GM12878 (cell line): ENCODE measurements at regions not wholly inside any gene's neighbourhood (a gene's known extent, or its start where the extent isn't known, plus 50 kb on each side); places are given as distances from the start of the nearest gene placed in this dataset.
A peak's percentile ranks its signal among the peaks of the same experiment; 100 is the strongest.

Experiments
- ATAC-seq: fragments of 200-7000 bp; cut with Tn5 transposase; 3 replicates; pipeline ENCODE4 v1.9.1; 2020; ENCODE audit warnings: mild to moderate bottlenecking, moderate library complexity
- BruUV-seq: library from RNA; stranded (reverse); fragments of 400-500 nt; replicated peaks from 2 replicates; lab custom pipeline; 2021; lab: Mats Ljungman, UMichigan
- CTCF ChIA-PET: fragments of 300-600 bp; sonication (Branson Sonifier 250); formaldehyde crosslinking; extraction: SDS; loops from one replicate; lab custom pipeline; 2021; ENCODE audit warnings: inconsistent platforms; lab: Yijun Ruan, JAX
- POLR2A ChIA-PET: fragments of 350-600 bp; formaldehyde crosslinking; extraction: SDS; loops from one replicate; lab custom pipeline; 2021; ENCODE audit warnings: inconsistent platforms; lab: Charles Lee
- RAD21 ChIA-PET: fragments of 300-600 bp; sonication (Branson Sonifier 250); formaldehyde crosslinking; loops from one replicate; lab custom pipeline; 2023; ENCODE audit warnings: antibody characterized with exemption; ENCODE audit not compliant: unreplicated experiment; lab: Charles Lee
- SMC1A ChIA-PET: fragments of 300-600 bp; sonication (Branson Sonifier 250); formaldehyde crosslinking; loops from one replicate; lab custom pipeline; 2023; ENCODE audit not compliant: unreplicated experiment, uncharacterized antibody; lab: Charles Lee
- DNase-seq: peaks from one replicate; pipeline ENCODE4 v3.0.0-alpha.2; 2011; ENCODE audit warnings: low read depth, low spot score
- FAIRE-seq: peaks from 3 replicates; lab custom pipeline; 2011; peaks lifted over from hg19 to GRCh38; lab: Jason Lieb, UNC
- H2AFZ ChIP-seq: 2 replicates; pipeline ENCODE4 v1.6.0; 2011; ENCODE audit warnings: low read depth, low read length, control low read depth; ENCODE audit not compliant: control insufficient read depth
- H3K27ac ChIP-seq: 2 replicates; pipeline ENCODE4 v1.5.1; 2011; ENCODE audit warnings: control low read depth; ENCODE audit not compliant: control insufficient read depth, insufficient read depth
- H3K27me3 ChIP-seq, 2 experiments: replicated peaks in 1 of 2; 2 replicates each; pipeline versions ENCODE4 v1.6.0 to v1.6.1; 2011; ENCODE audit warnings: low read length in 1 of 2; ENCODE audit not compliant: control insufficient read depth in 2 of 2, insufficient read depth in 2 of 2
- H3K36me3 ChIP-seq, 2 experiments: 2 replicates each; pipeline ENCODE4 v1.5.1; 2011; ENCODE audit warnings: low read length in 1 of 2; ENCODE audit not compliant: control insufficient read depth in 2 of 2, insufficient read depth in 2 of 2
- H3K4me1 ChIP-seq: 2 replicates; pipeline ENCODE4 v1.6.1; 2011; ENCODE audit warnings: mild to moderate bottlenecking, low read length, moderate library complexity, mixed read lengths; ENCODE audit not compliant: control insufficient read depth, insufficient read depth
- H3K4me2 ChIP-seq: 2 replicates; pipeline ENCODE4 v1.6.0; 2011; ENCODE audit warnings: control low read depth; ENCODE audit not compliant: control insufficient read depth, insufficient read depth
- H3K4me3 ChIP-seq: fragments of 200-600 bp; sonication (generic); 2 replicates; pipeline ENCODE4 v1.5.1; 2016
- H3K79me2 ChIP-seq: 2 replicates; pipeline ENCODE4 v1.6.0; 2011; ENCODE audit warnings: low read length; ENCODE audit not compliant: control insufficient read depth, insufficient read depth
- H3K9ac ChIP-seq: 2 replicates; pipeline ENCODE4 v1.8.0; 2011; ENCODE audit warnings: low read length, control low read depth, mixed read lengths; ENCODE audit not compliant: control insufficient read depth, insufficient read depth
- H3K9me3 ChIP-seq: replicated peaks from 3 replicates; pipeline ENCODE4 v1.5.1; 2011; ENCODE audit warnings: mild to moderate bottlenecking, low read length; ENCODE audit not compliant: control insufficient read depth, insufficient read depth
- H4K20me1 ChIP-seq: 2 replicates; pipeline ENCODE4 v1.6.0; 2011; ENCODE audit not compliant: control insufficient read depth, insufficient read depth
- HDAC6 ChIP-seq: fragments of 200-600 bp; sonication (generic); IDR thresholded peaks from one replicate; pipeline ENCODE4 v1.8.0; 2017; ENCODE audit warnings: antibody characterized with exemption; ENCODE audit not compliant: unreplicated experiment
- IRF4 ChIP-seq: IDR thresholded peaks from 2 replicates; pipeline ENCODE4 v1.6.1; 2011; ENCODE audit warnings: low read depth, low read length
- KDM1A ChIP-seq: fragments of 200-600 bp; sonication (generic); IDR thresholded peaks from 2 replicates; pipeline ENCODE4 v1.6.1; 2016; ENCODE audit warnings: borderline replicate concordance
- PAX5 ChIP-seq: IDR thresholded peaks from 2 replicates; pipeline ENCODE4 v1.6.1; 2011; ENCODE audit warnings: low read depth, low read length, borderline replicate concordance
- WGBS: methylation state at CpG from one replicate; pipeline ENCODE4 v1.1.6; 2016; ENCODE audit warnings: low lambda C conversion rate; ENCODE audit not compliant: insufficient replicate concordance, insufficient coverage; ENCODE audit errors: missing lambda C conversion rate; 5-methylcytosine and 5-hydroxymethylcytosine counted together
- in situ Hi-C: fragments of 300-500 bp; cut with MboI; formaldehyde crosslinking; loops from 9 replicates; pipeline ENCODE4 v1.14.3; 2018; ENCODE audit warnings: mixed read lengths
- intact Hi-C: fragments of 100-400 bp; cut with micrococcal nuclease; formaldehyde crosslinking; loops from one replicate; pipeline ENCODE4 v1.14.2; 2022; ENCODE audit not compliant: unreplicated experiment
- TF ChIP-seq, protein P1 (sequence below), 3 experiments: IDR thresholded peaks in 2 of 3; conservative IDR thresholded peaks in 1 of 3; 2 replicates each; pipeline ENCODE4 v1.5.1; 2011; ENCODE audit warnings: low read depth in 3 of 3, low read length in 3 of 3, mild to moderate bottlenecking in 3 of 3, control low read depth in 2 of 3, moderate library complexity in 2 of 3, inconsistent platforms in 1 of 3, mixed read lengths in 1 of 3; ENCODE audit not compliant: control insufficient read depth in 2 of 3, insufficient read depth in 1 of 3; ENCODE audit errors: extremely low read depth in 1 of 3

DNA sequence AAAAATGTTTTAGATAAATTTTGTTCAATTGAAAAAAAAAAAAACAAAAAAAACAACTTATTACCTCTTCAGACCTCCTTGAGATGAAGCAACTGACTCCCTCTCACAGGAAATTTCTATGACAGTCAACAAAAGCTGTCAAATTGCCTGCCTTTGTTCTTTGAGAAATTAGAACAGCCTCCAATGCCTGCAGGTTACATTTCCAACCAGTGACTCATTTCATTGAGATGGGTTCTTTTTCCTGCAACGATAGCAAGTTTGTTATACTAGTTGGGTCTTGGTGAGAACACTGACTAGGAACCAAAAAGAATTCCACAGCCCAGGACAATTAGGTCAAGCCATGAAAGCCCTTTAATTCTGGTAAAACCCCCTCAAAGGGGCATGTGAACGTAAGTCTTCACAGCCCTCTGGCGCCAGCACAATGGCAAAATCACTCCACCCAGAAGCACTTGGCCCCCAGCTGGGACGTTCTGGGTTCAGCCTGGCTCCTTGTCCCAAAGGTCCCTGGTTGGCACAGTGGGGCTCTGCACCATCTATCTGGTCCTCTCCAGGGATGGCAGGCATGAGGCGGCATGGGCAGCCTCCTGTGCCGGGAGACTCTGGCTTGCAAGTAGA is 87.0 kb downstream of the SPP2 start:
- Histone ChIP-seq H3K4me3 (no peak overlapping the region), H3K9ac (no peak overlapping the region), H4K20me1 (no peaks in the 10 kb centered on the region), H3K27ac (no peak overlapping the region), H3K9me3 (no peaks in the 10 kb centered on the region), H2AFZ (no peak overlapping the region), H3K4me1 (no peaks in the 10 kb centered on the region), H3K27me3 (peaks cover 2% of the 10 kb centered on the region in 2 experiments; a peak in 3 of 4 replicates), H3K79me2 (no peaks in the 10 kb centered on the region), H3K36me3 (no peaks in the 10 kb centered on the region), H3K4me2 (no peak overlapping the region)
- ChIA-PET RAD21 (no interaction called here), POLR2A (interaction anchor here (0.6 kb wide), 1 partner anchor 13 kb away, joined by 6 read pairs; no protein-coding TSS in a partner anchor), SMC1A (interaction anchor here (1.0 kb wide), 1 partner anchor 23 kb away, joined by 3 read pairs; no protein-coding TSS in a partner anchor), CTCF (no interaction called here)
- in situ Hi-C loops (loop anchor here (5.0 kb wide), 2 partner anchors 365 to 405 kb away; no protein-coding TSS in a partner anchor), intact Hi-C loops (no loop called here)
- ATAC-seq = no peak
- no TSS peak for BruUV-seq
- 42% methylated on average over 6 of the region's 6 CpGs for WGBS
- no peak for FAIRE-seq
- no peak for TF ChIP-seq KDM1A
- no peak for TF ChIP-seq PAX5
- DNase-seq = no peak

DNA sequence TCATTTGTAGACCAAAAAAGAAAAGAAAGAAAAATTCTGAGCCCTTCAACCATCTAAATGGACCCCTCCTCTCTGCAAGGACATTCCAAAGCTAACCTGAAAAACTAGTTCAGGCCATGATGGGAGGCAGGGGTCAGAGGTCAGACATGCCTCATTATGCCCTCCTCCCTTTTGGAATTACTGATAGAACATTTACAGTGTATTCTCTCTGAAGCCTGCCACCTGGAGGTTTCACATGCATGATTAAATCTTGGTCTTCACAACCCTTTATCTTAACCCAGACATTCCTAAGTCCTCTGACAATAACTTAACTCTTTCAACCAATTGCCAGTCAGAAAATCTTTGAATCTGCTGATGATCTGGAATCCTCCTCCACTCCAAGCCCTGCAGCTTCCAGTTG is 86.0 kb downstream of the SPP2 start:
- Histone ChIP-seq H3K9ac (no peak overlapping the region), H3K36me3 (no peaks in the 10 kb centered on the region), H2AFZ (no peak overlapping the region), H3K79me2 (no peaks in the 10 kb centered on the region), H3K27ac (no peak overlapping the region), H3K4me3 (no peak overlapping the region), H3K27me3 (no peaks in the 10 kb centered on the region; a peak in 3 of 4 replicates), H3K9me3 (no peaks in the 10 kb centered on the region), H3K4me2 (no peak overlapping the region), H3K4me1 (no peaks in the 10 kb centered on the region), H4K20me1 (no peaks in the 10 kb centered on the region)
- POLR2A ChIA-PET = interaction anchor here (0.6 kb wide), 1 partner anchor 320 kb away, joined by 4 read pairs; no protein-coding TSS in a partner anchor
- CTCF ChIA-PET = interaction anchor here (0.8 to 2.1 kb wide), 3 partner anchors 12 to 980 kb away, joined by 3 to 23 read pairs (median 4); no protein-coding TSS in a partner anchor
- SMC1A ChIA-PET = no interaction called here
- in situ Hi-C loops = loop anchor here (5.0 kb wide), 2 partner anchors 366 to 406 kb away; no protein-coding TSS in a partner anchor
- TF ChIP-seq IRF4 (peak; percentile 86), HDAC6 (no peak)
- TF ChIP-seq, protein P1, sequence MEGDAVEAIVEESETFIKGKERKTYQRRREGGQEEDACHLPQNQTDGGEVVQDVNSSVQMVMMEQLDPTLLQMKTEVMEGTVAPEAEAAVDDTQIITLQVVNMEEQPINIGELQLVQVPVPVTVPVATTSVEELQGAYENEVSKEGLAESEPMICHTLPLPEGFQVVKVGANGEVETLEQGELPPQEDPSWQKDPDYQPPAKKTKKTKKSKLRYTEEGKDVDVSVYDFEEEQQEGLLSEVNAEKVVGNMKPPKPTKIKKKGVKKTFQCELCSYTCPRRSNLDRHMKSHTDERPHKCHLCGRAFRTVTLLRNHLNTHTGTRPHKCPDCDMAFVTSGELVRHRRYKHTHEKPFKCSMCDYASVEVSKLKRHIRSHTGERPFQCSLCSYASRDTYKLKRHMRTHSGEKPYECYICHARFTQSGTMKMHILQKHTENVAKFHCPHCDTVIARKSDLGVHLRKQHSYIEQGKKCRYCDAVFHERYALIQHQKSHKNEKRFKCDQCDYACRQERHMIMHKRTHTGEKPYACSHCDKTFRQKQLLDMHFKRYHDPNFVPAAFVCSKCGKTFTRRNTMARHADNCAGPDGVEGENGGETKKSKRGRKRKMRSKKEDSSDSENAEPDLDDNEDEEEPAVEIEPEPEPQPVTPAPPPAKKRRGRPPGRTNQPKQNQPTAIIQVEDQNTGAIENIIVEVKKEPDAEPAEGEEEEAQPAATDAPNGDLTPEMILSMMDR (IDR thresholded peaks at IDR 0.05 in 2 of 3, conservative IDR thresholded peaks at IDR 0.05 in 1 of 3; ENCODE audit: control insufficient read depth in 2 of 3, extremely low read depth in 1 of 3, insufficient read depth in 1 of 3, low read depth in 3 of 3, low read length in 3 of 3) = peak in 1 of 3 experiments; percentile 13; a peak in 1 of 6 replicates
- FAIRE-seq = no peak
- no peak for DNase-seq
- intact Hi-C loops = loop anchor here (1.0 kb wide), 1 partner anchor 153 kb away; no protein-coding TSS in a partner anchor
- RAD21 ChIA-PET = interaction anchor here (1.8 to 2.2 kb wide), 2 partner anchors 364 to 408 kb away, joined by 9 read pairs; no protein-coding TSS in a partner anchor
- ATAC-seq = peak; percentile 57
- no TSS peak for BruUV-seq
